SU-DHL-6 (cell line): ENCODE measurements at regions not wholly inside any gene's neighbourhood (a gene's known extent, or its start where the extent isn't known, plus 50 kb on each side); places are given as distances from the start of the nearest gene placed in this dataset.

Experiments used
- H2AFZ ChIP-seq: fragments of 200-600 bp; sonication (generic); 2 replicates; pipeline ENCODE4 v1.6.1; 2014; ENCODE audit warnings: low read depth, mild to moderate bottlenecking, moderate library complexity, mixed read lengths, antibody characterized with exemption, low read length; ENCODE audit not compliant: severe bottlenecking
- H3F3A ChIP-seq: fragments of 200-600 bp; shearing (Covaris generic); 2 replicates; pipeline ENCODE4 v1.6.0; 2016; ENCODE audit warnings: antibody characterized with exemption, mild to moderate bottlenecking; ENCODE audit not compliant: insufficient read depth
- H3K27ac ChIP-seq: fragments of 200-600 bp; sonication (generic); 2 replicates; pipeline ENCODE4 v1.5.1; 2016; ENCODE audit warnings: low read depth, mild to moderate bottlenecking, low read length, moderate library complexity, mixed read lengths
- H3K27me3 ChIP-seq: fragments of 200-600 bp; sonication (generic), shearing (Covaris generic); 2 replicates; pipeline ENCODE4 v1.6.0; 2014; ENCODE audit warnings: mild to moderate bottlenecking, low read length
- H3K36me3 ChIP-seq: fragments of 200-600 bp; sonication (generic); 2 replicates; pipeline ENCODE4 v1.6.1; 2014; ENCODE audit warnings: mild to moderate bottlenecking, low read length, mixed read lengths
- H3K4me2 ChIP-seq: fragments of 300-600, 200-600 bp; shearing (Covaris generic), sonication (generic); 2 replicates; pipeline ENCODE4 v1.6.0; 2014; ENCODE audit warnings: low read length, low read depth, mild to moderate bottlenecking; ENCODE audit not compliant: poor library complexity, severe bottlenecking
- H3K4me3 ChIP-seq: fragments of 200-600 bp; sonication (generic); 2 replicates; pipeline ENCODE4 v1.5.1; 2014; ENCODE audit warnings: antibody characterized with exemption, low read length, mild to moderate bottlenecking, mixed read lengths; ENCODE audit not compliant: insufficient read depth, poor library complexity, severe bottlenecking
- H3K79me2 ChIP-seq: fragments of 200-600 bp; sonication (generic); 2 replicates; pipeline ENCODE4 v1.6.1; 2014; ENCODE audit warnings: mild to moderate bottlenecking, low read length, moderate library complexity; ENCODE audit not compliant: insufficient read depth
- H3K9ac ChIP-seq: fragments of 200-600 bp; sonication (generic); 2 replicates; pipeline ENCODE4 v1.7.0; 2014; ENCODE audit warnings: mild to moderate bottlenecking, low read length
- H3K9me2 ChIP-seq: fragments of 200-600 bp; sonication (generic); replicated peaks from 2 replicates; pipeline ENCODE4 v1.6.1; 2014; ENCODE audit warnings: low read length; ENCODE audit not compliant: insufficient read depth
- H3K9me3 ChIP-seq: fragments of 200-600 bp; sonication (generic); 2 replicates; pipeline ENCODE4 v1.6.1; 2014; ENCODE audit warnings: low read length, mixed read lengths; ENCODE audit not compliant: insufficient read depth
- H4K20me1 ChIP-seq: fragments of 200-600 bp; sonication (generic); 2 replicates; pipeline ENCODE4 v1.6.1; 2014; ENCODE audit warnings: low read depth, mild to moderate bottlenecking, antibody characterized with exemption, low read length, moderate library complexity, mixed read lengths
- CTCF ChIP-seq: fragments of 200-600 bp; sonication (generic); IDR thresholded peaks from one replicate; pipeline ENCODE4 v1.5.1; 2017; ENCODE audit warnings: antibody characterized with exemption, mild to moderate bottlenecking, low read length, moderate library complexity; ENCODE audit not compliant: insufficient read depth, poor library complexity, severe bottlenecking
- EZH2phosphoT487 ChIP-seq: fragments of 200-600 bp; sonication (generic), shearing (Covaris generic); conservative IDR thresholded peaks from 2 replicates; pipeline ENCODE4 v1.6.1; 2018; ENCODE audit warnings: mild to moderate bottlenecking, antibody characterized with exemption, low read length, moderate library complexity, mixed read lengths

GRCh38 chr4:37126051-37126450 is 118.5 kb upstream of the NWD2 start:
- Histone ChIP-seq H3K9me3 (no peaks in the 10 kb centered on the region), H3K4me3 (no peak overlapping the region), H3K79me2 (no peaks in the 10 kb centered on the region), H2AFZ (no peak overlapping the region), H3K9ac (no peak overlapping the region), H3K9me2 (no peaks in the 10 kb centered on the region), H3K36me3 (no peaks in the 10 kb centered on the region), H3K4me2 (no peak overlapping the region), H3K27ac (no peak overlapping the region), H4K20me1 (no peaks in the 10 kb centered on the region), H3K27me3 (no peaks in the 10 kb centered on the region), H3F3A (no peaks in the 10 kb centered on the region)
- TF ChIP-seq EZH2phosphoT487: no peak
- no peak for TF ChIP-seq CTCF

GRCh38 chr4:37130465-37130864 is 114.1 kb upstream of the NWD2 start:
- H3K79me2 ChIP-seq: no peaks in the 10 kb centered on the region
- no peak overlapping the region for H2AFZ ChIP-seq
- no peaks in the 10 kb centered on the region for H3K36me3 ChIP-seq
- TF ChIP-seq EZH2phosphoT487 (no peak), CTCF (no peak)
- no peaks in the 10 kb centered on the region for H3K9me2 ChIP-seq
- H3K27ac ChIP-seq: no peak overlapping the region
- H4K20me1 ChIP-seq: no peaks in the 10 kb centered on the region
- H3K4me2 ChIP-seq: no peak overlapping the region
- no peaks in the 10 kb centered on the region for H3F3A ChIP-seq
- no peaks in the 10 kb centered on the region for H3K9me3 ChIP-seq
- H3K27me3 ChIP-seq: no peaks in the 10 kb centered on the region
- no peak overlapping the region for H3K4me3 ChIP-seq
- no peak overlapping the region for H3K9ac ChIP-seq

- Histone ChIP-seq H3K27ac (no peak overlapping the region), H3K9me3 (no peaks in the 10 kb centered on the region), H3K9ac (no peak overlapping the region), H3K4me3 (no peak overlapping the region), H2AFZ (no peak overlapping the region), H3K4me2 (no peak overlapping the region), H4K20me1 (no peaks in the 10 kb centered on the region), H3K79me2 (no peaks in the 10 kb centered on the region), H3K9me2 (no peaks in the 10 kb centered on the region), H3K36me3 (no peaks in the 10 kb centered on the region), H3F3A (no peaks in the 10 kb centered on the region), H3K27me3 (no peaks in the 10 kb centered on the region)
- TF ChIP-seq EZH2phosphoT487 (no peak), CTCF (no peak)
These were observed 112.1 kb upstream of the NWD2 start for GRCh38 chr4:37132351-37132974.

- Histone ChIP-seq H3F3A (no peaks in the 10 kb centered on the region), H3K4me3 (no peak overlapping the region), H3K4me2 (no peak overlapping the region), H3K9me2 (no peaks in the 10 kb centered on the region), H4K20me1 (no peaks in the 10 kb centered on the region), H3K36me3 (no peaks in the 10 kb centered on the region), H3K9me3 (no peaks in the 10 kb centered on the region), H3K79me2 (no peaks in the 10 kb centered on the region), H3K27ac (no peak overlapping the region), H2AFZ (no peak overlapping the region), H3K27me3 (no peaks in the 10 kb centered on the region), H3K9ac (no peak overlapping the region)
- TF ChIP-seq CTCF (no peak), EZH2phosphoT487 (no peak)
These were observed 111.6 kb upstream of the NWD2 start for GRCh38 chr4:37132975-37133360.
